ENCODE measurements at regions not wholly inside any gene's neighbourhood (a gene's known extent, or its start where the extent isn't known, plus 50 kb on each side); places are given as distances from the start of the nearest gene placed in this dataset.
"Not testable (repeated sequence)": the region's sequence is repeated elsewhere in the genome, so short reads cannot be mapped to it uniquely, and the experiment has no call there.

DNA sequence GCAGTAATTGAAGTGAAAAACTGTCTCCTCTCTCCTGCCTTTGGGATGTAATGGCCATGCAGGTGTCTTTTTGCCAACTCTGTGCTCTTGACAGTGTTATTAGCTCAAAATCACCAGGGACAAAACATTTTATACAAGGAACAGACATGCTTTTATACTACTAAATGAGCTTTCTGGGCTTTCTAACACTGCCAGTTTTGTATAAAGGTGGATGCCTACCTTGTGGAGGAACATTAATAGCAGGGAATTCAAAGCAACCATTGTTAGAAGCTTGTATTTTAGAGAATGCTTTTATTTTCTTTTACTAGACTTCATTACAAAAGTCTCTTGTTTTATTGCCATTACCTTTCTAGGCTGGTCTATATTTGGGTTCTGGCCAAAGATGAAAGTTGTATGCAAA lies 54.7 kb upstream of the ARSJ start:
- no peak for DNase-seq (ENCODE audit: low read depth in 1 of 2, low spot score in 1 of 2)

DNA sequence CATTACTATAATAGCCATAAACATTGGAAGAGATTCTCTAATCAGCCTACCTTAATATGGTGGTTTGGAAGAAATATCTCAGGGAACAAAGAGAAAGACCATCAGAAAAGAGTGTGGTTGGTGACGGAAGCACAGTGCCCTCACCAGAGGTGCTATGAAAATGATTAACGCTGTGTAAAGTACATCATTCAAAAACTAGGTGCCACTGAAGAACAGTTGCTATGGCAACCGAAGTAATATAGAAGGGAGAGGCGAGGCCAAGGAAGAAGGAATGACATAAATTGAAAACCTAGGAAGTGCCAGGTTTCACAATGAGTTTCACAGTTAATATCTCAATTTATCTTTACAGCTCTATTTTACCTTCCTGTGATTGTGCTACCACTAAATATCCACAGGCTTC lies 57.0 kb upstream of the ARSJ start:
- no peak for DNase-seq (ENCODE audit: low read depth in 1 of 2, low spot score in 1 of 2)

DNA sequence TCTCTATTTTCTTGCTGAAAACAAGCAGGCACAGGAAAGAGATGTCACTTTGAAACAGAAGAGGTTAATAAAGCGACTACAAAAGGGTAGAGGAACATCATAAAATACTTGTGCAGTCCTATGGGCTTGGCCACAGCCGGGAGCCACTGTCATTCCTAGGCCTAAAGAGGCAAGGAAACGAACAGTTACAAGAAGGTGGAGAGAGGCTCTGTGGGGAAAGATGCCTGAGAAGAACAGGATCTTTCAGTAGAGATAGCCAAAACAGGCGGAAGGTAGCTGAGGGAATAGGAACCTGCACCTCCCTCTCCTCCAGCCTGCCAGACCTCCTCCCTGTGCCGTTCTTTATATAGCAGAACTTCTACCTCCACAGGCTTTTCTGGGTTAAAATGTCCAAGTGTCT lies 57.4 kb upstream of the ARSJ start:
- DNase-seq (ENCODE audit: low read depth in 1 of 2, low spot score in 1 of 2): no peak

DNA sequence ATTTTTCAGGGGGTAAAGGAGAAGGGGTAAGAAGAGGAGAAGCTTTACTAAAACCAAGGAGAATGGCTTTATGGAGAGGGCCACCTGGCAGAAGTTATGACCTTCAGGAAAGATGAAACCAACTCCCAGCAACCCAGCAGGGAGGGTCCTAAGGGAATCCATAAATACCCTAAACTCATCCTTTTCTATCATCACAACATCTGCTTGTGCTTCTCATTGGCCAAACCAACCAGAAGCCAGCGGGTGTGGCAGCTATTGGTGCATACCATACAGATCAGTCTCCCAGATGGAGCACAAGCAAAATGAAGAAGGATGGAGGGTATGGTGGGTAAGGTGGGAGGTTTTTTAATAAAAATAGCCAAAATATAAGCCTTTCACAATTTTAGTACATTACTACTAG lies 58.5 kb upstream of the ARSJ start:
- DNase-seq (ENCODE audit: low read depth in 1 of 2, low spot score in 1 of 2): no peak

DNA sequence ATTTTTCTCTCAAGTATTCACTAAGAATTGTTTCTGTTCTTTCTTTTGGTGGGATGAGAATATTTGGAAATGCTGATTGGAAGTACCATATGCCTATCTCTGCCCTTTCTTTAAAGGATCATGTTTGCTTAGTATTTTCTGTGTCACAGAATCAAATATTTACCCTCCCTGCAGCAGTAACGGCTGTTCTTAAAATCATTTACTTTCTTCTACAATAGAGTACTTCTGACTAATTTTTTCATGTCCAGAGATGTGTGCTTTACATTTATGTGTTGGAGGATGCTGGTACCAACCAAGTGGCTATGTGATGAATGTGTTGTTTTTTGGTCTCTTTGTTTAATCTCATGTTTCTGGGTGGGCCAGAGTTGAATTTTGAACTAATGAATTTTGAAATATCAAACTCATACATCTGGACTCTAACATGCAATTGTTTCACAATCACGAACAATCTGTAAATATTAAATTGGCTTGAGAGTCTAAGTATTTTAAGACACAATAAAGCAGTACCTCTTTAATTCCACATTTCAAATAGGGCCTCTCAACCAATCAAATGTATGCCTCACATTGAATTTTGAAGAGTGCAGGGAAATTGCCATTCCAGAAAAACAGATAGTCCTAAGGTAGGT lies 59.4 kb upstream of the ARSJ start:
- no peak for DNase-seq (ENCODE audit: low read depth in 1 of 2, low spot score in 1 of 2)

DNA sequence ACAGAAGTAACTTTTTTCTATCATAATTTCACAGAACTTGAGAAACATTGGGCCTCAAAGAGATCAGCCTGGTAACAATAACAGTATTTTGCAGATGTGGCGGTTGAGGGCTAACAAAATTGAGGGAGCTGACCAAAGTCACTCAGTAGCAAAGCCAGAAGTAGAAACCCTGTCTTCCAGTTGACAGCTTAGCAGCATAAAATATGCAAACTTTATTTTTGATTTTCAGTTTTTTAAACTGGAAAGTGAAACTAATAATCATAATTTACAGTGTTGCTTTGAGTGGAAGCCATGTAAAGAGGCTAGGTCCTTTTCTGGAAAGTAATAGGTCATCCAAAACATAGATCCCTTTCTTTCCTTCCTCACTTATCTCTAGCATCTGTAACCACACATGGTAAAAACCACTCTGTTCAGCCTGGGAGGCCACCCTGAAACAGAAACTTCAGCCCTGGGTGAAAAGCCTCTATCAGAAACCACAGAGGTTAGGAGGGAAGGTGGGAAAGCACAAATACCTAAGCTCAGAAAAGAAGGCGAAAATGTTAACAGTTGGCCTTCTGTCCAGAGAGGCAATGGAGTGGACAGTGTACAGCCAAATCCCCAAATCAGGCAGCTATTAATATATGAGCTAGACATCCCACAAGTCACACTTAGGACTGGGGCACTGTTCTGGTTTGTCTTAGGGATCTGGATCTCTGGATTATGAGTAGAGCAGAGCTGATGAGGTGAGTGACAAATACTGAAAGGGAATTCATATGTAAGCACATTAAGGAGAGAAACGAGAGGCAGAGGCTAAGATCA lies 61.1 kb upstream of the ARSJ start:
- DNase-seq (ENCODE audit: low read depth in 1 of 2, low spot score in 1 of 2): no peak

DNA sequence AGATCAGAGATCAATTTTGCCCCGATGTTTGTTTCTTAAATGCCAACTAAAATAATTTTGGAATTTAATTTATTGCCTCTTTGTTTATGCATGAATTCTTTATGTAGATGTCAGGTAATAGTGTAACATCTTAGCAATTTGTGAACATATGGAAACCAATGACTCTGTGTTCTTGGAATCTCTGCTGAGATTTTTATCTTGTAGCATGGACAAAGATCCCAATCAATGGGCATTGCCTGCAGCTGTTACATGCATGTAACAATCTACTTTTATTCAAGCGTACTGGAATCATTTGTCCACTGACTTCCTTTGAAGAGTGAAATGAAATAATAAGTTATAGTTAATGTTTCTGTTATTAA lies 61.6 kb upstream of the ARSJ start:
- DNase-seq (ENCODE audit: low read depth in 1 of 2, low spot score in 1 of 2): no peak

DNA sequence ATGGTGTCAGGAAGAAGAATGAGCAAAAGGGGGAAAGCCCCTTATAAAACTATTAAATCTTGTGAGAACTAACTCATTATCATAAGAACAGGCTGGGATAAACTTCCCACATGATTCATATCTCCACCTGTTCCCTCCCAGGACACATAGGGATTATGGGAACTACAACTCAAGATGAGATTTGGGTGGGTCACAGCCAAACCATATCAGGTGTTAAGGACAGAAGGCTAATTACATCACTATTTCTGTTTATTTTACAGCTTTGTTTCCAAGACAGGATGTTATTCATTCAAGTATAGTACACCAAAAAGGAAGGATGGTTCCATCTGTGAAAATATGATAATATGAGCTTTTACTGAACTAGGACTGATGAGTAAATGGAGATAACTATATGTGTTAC lies 63.7 kb upstream of the ARSJ start:
- no peak for DNase-seq (ENCODE audit: low read depth in 1 of 2, low spot score in 1 of 2)

DNA sequence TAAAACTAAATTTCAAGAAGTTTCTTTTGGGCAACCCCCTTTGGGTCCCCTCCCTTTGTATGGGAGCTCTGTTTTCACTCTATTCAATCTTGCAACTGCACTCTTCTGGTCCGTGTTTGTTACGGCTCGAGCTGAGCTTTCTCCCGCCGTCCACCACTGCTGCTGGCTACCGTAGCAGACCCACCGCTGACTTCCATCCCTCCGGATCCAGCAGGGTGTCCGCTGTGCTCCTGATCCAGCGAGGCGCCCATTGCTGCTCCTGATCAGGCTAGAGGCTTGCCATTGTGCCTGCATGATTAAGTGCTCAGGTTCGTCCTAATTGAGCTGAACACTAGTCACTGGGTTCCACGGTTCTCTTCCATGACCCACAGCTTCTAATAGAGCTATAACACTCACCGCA lies 64.9 kb upstream of the ARSJ start:
- DNase-seq (ENCODE audit: low read depth in 1 of 2, low spot score in 1 of 2): not testable (repeated sequence)

DNA sequence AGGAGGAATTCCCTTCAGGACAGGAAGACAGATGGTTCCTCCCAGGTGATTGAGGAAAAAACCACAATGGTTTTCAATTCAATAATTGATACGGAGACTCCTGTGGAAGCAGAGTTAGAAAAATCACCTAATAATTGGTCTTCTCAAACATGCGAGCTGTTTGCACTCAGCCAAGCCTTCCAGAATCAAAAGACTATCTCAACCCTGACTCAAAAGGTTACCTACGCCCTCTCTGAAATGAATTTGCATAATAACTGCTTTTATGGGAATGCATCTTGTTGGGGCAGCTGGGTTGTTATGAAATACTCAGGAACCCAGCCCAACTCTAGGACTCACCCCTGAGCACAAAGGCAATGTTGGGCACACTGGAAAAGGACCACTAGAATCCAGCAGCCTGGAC lies 66.9 kb upstream of the ARSJ start:
- no peak for DNase-seq (ENCODE audit: low read depth in 1 of 2, low spot score in 1 of 2)

DNA sequence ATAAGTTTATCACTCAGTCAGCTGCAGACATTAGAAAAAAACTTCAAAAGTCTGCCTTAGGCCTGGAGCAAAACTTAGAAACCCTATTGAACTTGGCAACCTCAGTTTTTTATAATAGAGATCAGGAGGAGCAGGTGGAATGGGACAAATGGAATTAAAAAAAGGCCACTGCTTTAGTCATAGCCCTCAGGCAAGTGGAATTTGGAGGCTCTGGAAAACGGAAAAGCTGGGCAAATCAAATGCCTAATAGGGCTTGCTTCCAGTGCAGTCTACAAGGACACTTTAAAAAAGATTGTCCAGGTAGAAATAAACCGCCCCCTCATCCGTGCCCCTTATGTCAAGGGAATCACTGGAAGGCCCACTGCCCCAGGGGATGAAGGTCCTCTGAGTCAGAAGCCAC lies 68.7 kb upstream of the ARSJ start:
- DNase-seq (ENCODE audit: low read depth in 1 of 2, low spot score in 1 of 2): not testable (repeated sequence)

DNA sequence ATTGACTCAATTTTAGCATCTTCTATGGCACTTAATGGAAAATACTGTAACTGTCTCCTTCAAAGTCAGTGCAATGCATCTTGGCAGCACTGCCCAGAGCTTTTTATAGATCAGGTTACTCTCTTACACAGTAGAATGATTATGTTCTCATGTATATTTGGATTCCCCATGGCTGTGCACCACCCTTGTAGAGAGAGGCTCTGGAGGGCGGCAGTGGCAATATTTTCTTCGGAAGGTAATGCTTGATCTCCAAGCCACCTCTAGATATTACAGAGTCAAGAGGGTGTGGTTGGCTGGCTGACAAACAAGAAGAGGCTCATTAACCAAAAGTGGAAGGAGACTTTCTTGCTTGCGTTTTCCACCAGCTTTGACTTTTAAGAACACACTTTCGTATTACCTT lies 72.8 kb upstream of the ARSJ start:
- DNase-seq (ENCODE audit: low read depth in 1 of 2, low spot score in 1 of 2): no peak

DNA sequence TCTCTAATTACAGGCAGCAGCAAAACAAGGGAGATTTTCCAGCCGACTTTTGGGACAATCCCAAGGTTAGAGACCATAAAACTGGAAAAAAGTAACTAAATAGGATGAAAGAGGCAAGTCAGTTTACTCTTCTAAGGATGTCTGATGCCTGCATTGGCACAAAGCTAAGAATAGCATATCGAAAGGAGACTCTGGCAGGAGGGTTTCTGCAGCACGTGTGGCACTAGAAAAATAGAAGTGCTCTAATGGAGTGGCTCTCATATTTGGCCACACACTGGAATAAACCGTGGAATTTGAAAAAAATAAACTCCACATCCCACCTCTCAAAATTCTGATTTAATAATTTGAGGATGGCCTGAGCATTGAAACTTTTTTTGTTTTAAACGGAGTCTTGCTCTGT lies 77.2 kb upstream of the ARSJ start:
- no peak for DNase-seq (ENCODE audit: low read depth in 1 of 2, low spot score in 1 of 2)

DNA sequence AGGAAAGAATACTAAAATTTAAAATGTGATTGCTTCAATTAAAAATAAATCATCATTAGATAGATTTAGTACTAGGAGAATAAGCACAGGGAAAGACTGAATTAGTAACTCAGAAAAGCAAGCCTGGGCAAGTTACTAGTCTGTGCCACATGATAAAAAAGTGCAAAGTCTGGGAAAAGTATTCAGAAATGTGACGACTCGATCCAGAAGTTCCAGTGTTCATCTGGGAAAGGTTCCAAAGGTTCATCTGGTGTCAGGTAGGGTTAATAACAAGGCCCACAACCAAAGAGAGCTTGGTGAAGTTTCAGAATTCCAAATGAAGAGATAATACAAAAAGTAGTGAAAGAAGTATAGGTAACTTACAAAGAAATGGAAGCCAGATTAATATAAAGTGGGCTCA lies 78.3 kb upstream of the ARSJ start:
- no peak for DNase-seq (ENCODE audit: low read depth in 1 of 2, low spot score in 1 of 2)

DNA sequence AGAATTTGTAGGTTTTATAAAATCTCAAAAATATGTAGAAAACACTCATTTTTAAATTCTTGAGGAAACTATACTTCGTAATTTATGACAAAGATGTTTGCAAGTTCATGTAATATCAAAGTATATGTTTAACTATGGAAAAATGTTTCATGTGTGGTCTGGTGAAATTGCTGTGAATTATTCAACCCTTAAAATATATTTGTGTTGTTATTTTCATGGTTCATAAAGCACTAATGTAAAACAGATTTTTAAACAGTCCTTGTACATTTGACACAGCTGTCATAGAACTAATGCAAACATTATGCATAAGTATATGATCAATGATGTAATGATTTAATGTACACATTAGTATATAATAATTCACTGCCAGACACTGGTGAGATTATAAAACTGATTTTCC lies 83.1 kb upstream of the ARSJ start:
- DNase-seq (ENCODE audit: low read depth in 1 of 2, low spot score in 1 of 2): no peak

DNA sequence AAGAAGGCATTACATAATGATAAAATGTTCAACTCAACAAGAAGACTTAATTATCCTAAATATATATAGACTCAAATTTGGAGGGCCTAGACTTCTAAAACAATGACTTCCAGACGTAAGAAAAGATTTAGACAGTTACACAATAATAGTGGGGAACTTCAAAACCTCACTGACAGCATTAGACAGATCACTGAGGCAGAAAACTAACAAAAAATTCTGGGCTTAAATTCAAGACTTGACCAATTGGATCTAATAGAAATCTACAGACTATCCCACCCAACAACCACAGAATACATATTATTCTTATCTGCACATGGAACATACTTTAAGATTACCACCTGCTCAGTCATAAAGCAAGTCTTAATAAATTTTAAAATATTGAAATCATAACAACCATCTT lies 93.3 kb upstream of the ARSJ start:
- DNase-seq (ENCODE audit: low read depth in 1 of 2, low spot score in 1 of 2): no peak

DNA sequence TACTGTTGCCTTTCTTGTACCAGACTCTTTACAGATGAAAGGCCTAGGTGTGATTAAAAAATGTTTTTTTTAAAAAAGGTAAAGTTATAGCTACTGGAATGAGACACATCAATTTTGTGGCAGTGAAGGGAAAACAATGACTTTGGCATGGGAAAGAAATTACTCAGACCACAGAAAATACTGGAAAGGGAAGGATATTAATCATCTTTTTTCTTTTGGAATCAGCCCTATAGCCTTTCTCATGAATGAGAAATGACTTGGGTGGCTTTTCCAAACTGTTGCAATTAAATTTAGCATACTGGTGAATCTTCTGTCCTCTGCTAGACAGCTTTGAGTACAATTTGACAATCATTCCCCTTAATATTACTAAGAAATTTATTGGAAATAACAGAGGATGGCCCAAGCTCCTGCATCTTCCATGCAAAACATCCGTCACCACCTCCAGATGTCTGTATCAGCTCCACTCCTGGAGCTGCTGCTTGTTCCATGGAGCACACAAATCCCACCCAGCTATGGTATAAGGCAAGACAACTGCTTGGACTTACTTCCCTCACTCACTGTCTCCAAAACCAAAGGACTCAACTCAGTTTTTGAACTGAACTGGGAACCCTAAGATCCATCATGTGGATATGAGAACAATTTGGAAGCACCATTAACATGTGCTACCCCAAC lies 97.6 kb upstream of the ARSJ start:
- no peak for DNase-seq (ENCODE audit: low read depth in 1 of 2, low spot score in 1 of 2)

DNA sequence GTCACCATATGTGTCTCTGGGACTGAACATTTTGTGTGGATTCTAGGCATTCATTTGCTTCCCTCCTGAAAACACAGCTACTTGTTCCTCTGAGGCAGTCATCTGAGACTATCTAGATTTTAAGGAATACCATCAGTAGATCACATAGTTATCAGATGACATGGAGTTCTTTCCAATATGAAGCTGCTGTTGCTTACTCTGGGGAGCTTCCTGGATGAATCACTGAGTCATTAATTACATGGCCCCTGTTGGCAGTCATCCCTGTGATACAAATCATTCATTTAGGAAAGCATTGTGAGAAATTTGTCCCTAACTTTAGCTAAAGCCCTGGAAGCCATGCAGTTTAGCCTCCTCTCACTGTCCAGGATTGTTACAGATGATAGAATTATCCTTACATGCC lies 98.2 kb upstream of the ARSJ start:
- DNase-seq (ENCODE audit: low read depth in 1 of 2, low spot score in 1 of 2): no peak

DNA sequence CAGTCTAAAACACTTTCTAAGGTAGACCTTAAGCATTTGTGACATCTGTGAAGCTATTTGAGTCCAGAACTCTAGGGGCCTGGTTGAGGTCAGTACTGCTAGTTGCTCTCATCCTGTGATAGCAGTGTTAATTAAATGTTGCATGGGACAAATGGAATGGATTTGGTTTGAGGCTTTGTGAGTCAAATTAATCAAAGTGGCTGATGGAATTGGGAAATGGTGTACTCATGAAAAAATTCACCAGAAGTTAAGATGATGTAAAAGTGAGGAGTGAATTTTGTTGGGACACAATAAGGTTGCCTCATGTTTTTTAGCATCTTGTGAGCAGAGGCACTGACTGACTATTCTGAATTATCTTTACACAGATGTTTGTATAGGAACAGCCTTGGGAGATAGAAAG lies 99.2 kb upstream of the ARSJ start:
- DNase-seq (ENCODE audit: low read depth in 1 of 2, low spot score in 1 of 2): no peak

DNA sequence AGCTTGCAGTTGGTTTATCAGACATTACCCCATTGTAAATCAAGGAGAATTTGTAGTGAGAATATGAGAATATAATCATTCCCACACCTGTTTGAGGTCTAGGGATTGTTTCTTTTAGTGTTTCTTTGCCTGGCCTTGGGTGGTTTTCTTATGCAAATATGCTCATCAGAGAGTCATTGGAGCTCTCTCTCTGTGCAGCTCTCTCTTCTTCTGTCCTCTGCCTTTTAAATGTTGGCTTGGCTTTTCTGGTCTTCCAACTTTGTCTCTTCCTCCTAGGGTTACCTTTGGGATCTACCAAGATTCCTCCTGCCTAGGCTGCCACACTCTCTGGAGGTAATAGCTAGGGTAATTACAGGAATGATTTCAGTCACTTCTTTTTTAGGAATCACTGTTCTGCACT lies 102.3 kb upstream of the ARSJ start:
- DNase-seq (ENCODE audit: low read depth in 1 of 2, low spot score in 1 of 2): no peak

DNA sequence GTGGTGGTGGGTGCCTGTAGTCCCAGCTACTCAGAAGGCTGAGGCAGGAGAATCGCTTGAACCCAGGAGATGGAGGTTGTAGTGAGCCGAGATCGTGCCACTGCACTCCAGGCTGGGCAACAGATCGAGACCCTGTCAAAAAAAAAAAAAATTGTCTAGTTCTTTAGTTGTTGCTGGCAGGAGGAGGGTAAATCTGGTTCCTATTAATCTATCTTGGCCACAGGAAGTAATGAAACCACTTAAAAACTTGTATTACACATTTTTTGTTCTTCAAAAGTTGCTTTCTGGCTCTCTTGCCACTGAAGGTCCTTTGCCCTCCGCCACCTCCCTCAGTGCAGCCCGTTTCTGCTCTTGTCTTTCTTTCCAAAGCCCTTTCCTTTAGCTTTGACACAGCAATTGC lies 102.9 kb upstream of the ARSJ start:
- DNase-seq (ENCODE audit: low read depth in 1 of 2, low spot score in 1 of 2): no peak

DNA sequence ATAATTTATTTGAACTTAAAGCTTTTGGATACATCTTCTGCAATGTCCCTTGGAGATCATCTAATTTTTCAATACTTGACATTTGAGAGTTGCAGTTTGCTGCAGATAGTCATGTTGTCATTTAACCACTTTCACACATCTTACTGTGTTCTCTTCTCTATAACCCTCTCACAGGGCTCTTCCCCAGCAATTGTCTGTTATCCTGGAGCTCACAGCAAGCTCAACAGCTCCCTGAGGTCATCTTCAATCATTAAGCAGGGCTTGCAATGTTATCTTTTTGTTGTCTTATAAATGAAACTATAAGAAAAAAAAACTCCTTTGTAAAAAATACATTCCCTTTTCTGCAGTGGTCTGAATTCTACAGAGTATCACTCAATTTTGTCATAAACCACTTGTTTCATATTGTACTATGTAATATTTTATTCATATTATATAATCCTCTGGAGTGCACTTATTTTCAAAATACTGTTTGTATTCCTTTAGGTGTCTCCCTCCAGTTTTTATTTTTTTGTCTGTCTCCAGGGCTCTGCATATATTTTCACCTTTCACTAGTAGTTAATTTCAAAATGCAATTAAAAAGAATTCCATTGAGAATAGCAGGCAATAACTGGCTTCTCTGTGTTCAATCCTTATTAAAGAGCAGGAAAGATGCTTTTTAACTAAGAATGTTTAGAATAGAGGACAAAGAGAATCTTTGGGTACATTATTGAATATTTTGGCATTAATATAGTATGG lies 106.3 kb upstream of the ARSJ start:
- DNase-seq (ENCODE audit: low read depth in 1 of 2, low spot score in 1 of 2): no peak

Data from activated T-helper 1 cell treated with anti-CD3 and anti-CD28 coated beads, Interleukin-2, amount 50 U/mL, for 16 hours (primary cell).